ENCODE measurements at regions not wholly inside any gene's neighbourhood (a gene's known extent, or its start where the extent isn't known, plus 50 kb on each side); places are given as distances from the start of the nearest gene placed in this dataset.

DNA sequence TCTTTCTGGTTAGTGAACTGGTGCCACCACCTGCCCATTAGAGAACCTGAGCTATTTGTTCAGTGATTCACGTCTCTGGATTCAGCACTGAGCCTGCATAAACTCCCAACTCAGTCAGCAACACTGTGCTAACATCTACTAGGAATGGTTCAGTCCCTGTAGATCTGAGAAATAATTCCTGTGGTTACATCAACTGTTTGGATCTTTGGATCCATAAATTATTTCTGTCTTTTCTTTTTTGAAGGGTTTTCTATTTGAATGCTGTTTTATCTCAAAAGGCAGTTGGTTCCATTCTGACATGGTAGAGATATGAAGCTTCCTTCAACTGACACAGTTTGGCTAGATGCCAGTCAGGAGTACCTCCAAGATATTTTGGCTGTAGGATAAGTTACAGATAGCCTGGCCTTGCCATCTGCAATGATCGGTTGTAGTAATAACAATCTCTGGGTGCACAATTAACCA, 125.9 kb downstream of the TRMT11 start (continued):
- TF ChIP-seq ZNF316 (IDR thresholded peaks at IDR 0.05) (no peak), MEF2D (tag; conservative IDR thresholded peaks at IDR 0.05; ENCODE audit: low read depth) (peak; percentile 77), SRSF3 (IDR thresholded peaks at IDR 0.05; ENCODE audit: insufficient read depth, low read length) (no peak), EP400 (IDR thresholded peaks at IDR 0.05) (peak; percentile 43), DPF2 (IDR thresholded peaks at IDR 0.05) (peak; percentile 96), KLF10 (CRISPR knock-in tag; IDR thresholded peaks at IDR 0.05) (no peak), ZNF3 (CRISPR knock-in tag; IDR thresholded peaks at IDR 0.05) (no peak), GTF2B (IDR thresholded peaks at IDR 0.05; ENCODE audit: extremely low read depth, insufficient read length) (no peak), ZNF12 (CRISPR knock-in tag; IDR thresholded peaks at IDR 0.05) (no peak), USF1 (CRISPR knock-in tag; IDR thresholded peaks at IDR 0.05) (no peak), BRF1 (IDR thresholded peaks at IDR 0.05; ENCODE audit: borderline replicate concordance, extremely low read depth, insufficient read length) (no peak), CREB1 (IDR thresholded peaks at IDR 0.05) (peak; percentile 16; the same call in 1 of the 2 replicates), CREB1 (CRISPR knock-in tag; IDR thresholded peaks at IDR 0.05) (no peak), RBM17 (IDR thresholded peaks at IDR 0.05; ENCODE audit: borderline replicate concordance, low read depth, low read length) (no peak), ZNF780A (CRISPR knock-in tag; IDR thresholded peaks at IDR 0.05) (no peak), ZZZ3 (IDR thresholded peaks at IDR 0.05) (no peak), ZNF384 (IDR thresholded peaks at IDR 0.05; ENCODE audit: low read depth, low read length) (no peak), HNRNPUL1 (IDR thresholded peaks at IDR 0.05; ENCODE audit: low read length) (no peak), RAD51 (IDR thresholded peaks at IDR 0.05; ENCODE audit: borderline replicate concordance, low read depth) (no peak), CHD4 (IDR thresholded peaks at IDR 0.05; ENCODE audit: insufficient read depth, insufficient replicate concordance, low read depth, low read length, poor library complexity, severe bottlenecking) (no peak)
- TF ChIP-seq, protein P1, sequence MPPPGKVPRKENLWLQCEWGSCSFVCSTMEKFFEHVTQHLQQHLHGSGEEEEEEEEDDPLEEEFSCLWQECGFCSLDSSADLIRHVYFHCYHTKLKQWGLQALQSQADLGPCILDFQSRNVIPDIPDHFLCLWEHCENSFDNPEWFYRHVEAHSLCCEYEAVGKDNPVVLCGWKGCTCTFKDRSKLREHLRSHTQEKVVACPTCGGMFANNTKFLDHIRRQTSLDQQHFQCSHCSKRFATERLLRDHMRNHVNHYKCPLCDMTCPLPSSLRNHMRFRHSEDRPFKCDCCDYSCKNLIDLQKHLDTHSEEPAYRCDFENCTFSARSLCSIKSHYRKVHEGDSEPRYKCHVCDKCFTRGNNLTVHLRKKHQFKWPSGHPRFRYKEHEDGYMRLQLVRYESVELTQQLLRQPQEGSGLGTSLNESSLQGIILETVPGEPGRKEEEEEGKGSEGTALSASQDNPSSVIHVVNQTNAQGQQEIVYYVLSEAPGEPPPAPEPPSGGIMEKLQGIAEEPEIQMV (tag; conservative IDR thresholded peaks at IDR 0.05; ENCODE audit: low read depth): no peak
- TF ChIP-seq, protein P2, sequence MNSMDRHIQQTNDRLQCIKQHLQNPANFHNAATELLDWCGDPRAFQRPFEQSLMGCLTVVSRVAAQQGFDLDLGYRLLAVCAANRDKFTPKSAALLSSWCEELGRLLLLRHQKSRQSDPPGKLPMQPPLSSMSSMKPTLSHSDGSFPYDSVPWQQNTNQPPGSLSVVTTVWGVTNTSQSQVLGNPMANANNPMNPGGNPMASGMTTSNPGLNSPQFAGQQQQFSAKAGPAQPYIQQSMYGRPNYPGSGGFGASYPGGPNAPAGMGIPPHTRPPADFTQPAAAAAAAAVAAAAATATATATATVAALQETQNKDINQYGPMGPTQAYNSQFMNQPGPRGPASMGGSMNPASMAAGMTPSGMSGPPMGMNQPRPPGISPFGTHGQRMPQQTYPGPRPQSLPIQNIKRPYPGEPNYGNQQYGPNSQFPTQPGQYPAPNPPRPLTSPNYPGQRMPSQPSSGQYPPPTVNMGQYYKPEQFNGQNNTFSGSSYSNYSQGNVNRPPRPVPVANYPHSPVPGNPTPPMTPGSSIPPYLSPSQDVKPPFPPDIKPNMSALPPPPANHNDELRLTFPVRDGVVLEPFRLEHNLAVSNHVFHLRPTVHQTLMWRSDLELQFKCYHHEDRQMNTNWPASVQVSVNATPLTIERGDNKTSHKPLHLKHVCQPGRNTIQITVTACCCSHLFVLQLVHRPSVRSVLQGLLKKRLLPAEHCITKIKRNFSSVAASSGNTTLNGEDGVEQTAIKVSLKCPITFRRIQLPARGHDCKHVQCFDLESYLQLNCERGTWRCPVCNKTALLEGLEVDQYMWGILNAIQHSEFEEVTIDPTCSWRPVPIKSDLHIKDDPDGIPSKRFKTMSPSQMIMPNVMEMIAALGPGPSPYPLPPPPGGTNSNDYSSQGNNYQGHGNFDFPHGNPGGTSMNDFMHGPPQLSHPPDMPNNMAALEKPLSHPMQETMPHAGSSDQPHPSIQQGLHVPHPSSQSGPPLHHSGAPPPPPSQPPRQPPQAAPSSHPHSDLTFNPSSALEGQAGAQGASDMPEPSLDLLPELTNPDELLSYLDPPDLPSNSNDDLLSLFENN (IDR thresholded peaks at IDR 0.05; ENCODE audit: low read depth in 2 of 2, low read length in 2 of 2): peak in 1 of 2 experiments; percentile 91; a peak in 2 of 4 replicates
